ENCODE measurements at regions not wholly inside any gene's neighbourhood (a gene's known extent, or its start where the extent isn't known, plus 50 kb on each side); places are given as distances from the start of the nearest gene placed in this dataset.

- Histone ChIP-seq H3K36me3 (ENCODE audit: control insufficient read depth in 2 of 2, insufficient read depth in 1 of 2, low read length in 2 of 2) (peaks cover 0 to 3% of the 10 kb centered on the region in 2 experiments; a peak in 1 of 3 replicates), H3K27ac (ENCODE audit: extremely low read depth, low read depth, low read length) (no peak overlapping the region), H3K4me3 (ENCODE audit: low read depth, low read length) (no peak overlapping the region), H3K4me1 (ENCODE audit: control insufficient read depth, insufficient read depth, low read length) (no peaks in the 10 kb centered on the region), H3K9me3 (ENCODE audit: control insufficient read depth, insufficient read depth, low read depth, low read length) (no peaks in the 10 kb centered on the region)
- TF ChIP-seq ZNF2 (tag by site-specific recombination; IDR thresholded peaks at IDR 0.05) (no peak), ZNF23 (tag by site-specific recombination; IDR thresholded peaks at IDR 0.05; ENCODE audit: borderline replicate concordance) (no peak)
- CTCF ChIA-PET: no interaction called here
- POLR2A ChIA-PET: no interaction called here
Measured at GRCh38 chr13:73815796-73816195, 318.4 kb downstream of the KLF12 start.

- peaks cover 0 to 3% of the 10 kb centered on the region in 2 experiments; a peak in 1 of 3 replicates for H3K36me3 ChIP-seq (ENCODE audit: control insufficient read depth in 2 of 2, insufficient read depth in 1 of 2, low read length in 2 of 2)
- TF ChIP-seq PRDM1 (tag by site-specific recombination; IDR thresholded peaks at IDR 0.05) (no peak), PBX3 (CRISPR knock-in tag; IDR thresholded peaks at IDR 0.05) (no peak), ZNF600 (tag by site-specific recombination; IDR thresholded peaks at IDR 0.05) (no peak), ATF2 (tag by site-specific recombination; IDR thresholded peaks at IDR 0.05; ENCODE audit: low read depth) (no peak), ZNF350 (tag by site-specific recombination; IDR thresholded peaks at IDR 0.05) (no peak), ZNF184 (tag by site-specific recombination; IDR thresholded peaks at IDR 0.05) (no peak), ZNF114 (tag by site-specific recombination; IDR thresholded peaks at IDR 0.05) (no peak), ZNF423 (tag by site-specific recombination; IDR thresholded peaks at IDR 0.05) (no peak), ZNF416 (tag by site-specific recombination; IDR thresholded peaks at IDR 0.05) (no peak), ZBTB49 (tag by site-specific recombination; IDR thresholded peaks at IDR 0.05; ENCODE audit: low read depth) (no peak), GLI4 (tag by site-specific recombination; IDR thresholded peaks at IDR 0.05) (no peak), ZNF701 (tag by site-specific recombination; IDR thresholded peaks at IDR 0.05) (no peak), ZNF366 (tag by site-specific recombination; conservative IDR thresholded peaks at IDR 0.05) (no peak), GLIS2 (tag by site-specific recombination; IDR thresholded peaks at IDR 0.05) (no peak), ZNF292 (tag by site-specific recombination; IDR thresholded peaks at IDR 0.05; ENCODE audit: borderline replicate concordance, low read depth) (no peak)
- no peaks in the 10 kb centered on the region for H3K4me1 ChIP-seq (ENCODE audit: control insufficient read depth, insufficient read depth, low read length)
- no peak overlapping the region for H3K27ac ChIP-seq (ENCODE audit: extremely low read depth, low read depth, low read length)
- H3K4me3 ChIP-seq (ENCODE audit: low read depth, low read length): no peak overlapping the region
- ChIA-PET POLR2A (no interaction called here), CTCF (no interaction called here)
- no peaks in the 10 kb centered on the region for H3K9me3 ChIP-seq (ENCODE audit: control insufficient read depth, insufficient read depth, low read depth, low read length)
Measured at GRCh38 chr13:73810647-73811046, 323.6 kb downstream of the KLF12 start.

- ChIA-PET CTCF (no interaction called here), POLR2A (no interaction called here)
- no peak overlapping the region for H3K27ac ChIP-seq (ENCODE audit: extremely low read depth, low read depth, low read length)
- no peak overlapping the region for H3K4me3 ChIP-seq (ENCODE audit: low read depth, low read length)
- peaks cover 0 to 3% of the 10 kb centered on the region in 2 experiments; a peak in 1 of 3 replicates for H3K36me3 ChIP-seq (ENCODE audit: control insufficient read depth in 2 of 2, insufficient read depth in 1 of 2, low read length in 2 of 2)
- TF ChIP-seq ZNF658 (tag by site-specific recombination; IDR thresholded peaks at IDR 0.05) (no peak), ZNF664 (tag by site-specific recombination; IDR thresholded peaks at IDR 0.05) (no peak), ZNF132 (tag by site-specific recombination; IDR thresholded peaks at IDR 0.05; ENCODE audit: borderline replicate concordance) (no peak), ZSCAN16 (tag by site-specific recombination; IDR thresholded peaks at IDR 0.05) (no peak), ZNF571 (tag by site-specific recombination; IDR thresholded peaks at IDR 0.05) (no peak), ZNF76 (tag by site-specific recombination; IDR thresholded peaks at IDR 0.05; ENCODE audit: borderline replicate concordance, low read depth) (no peak), ZNF692 (tag by site-specific recombination; IDR thresholded peaks at IDR 0.05) (no peak)
- no peaks in the 10 kb centered on the region for H3K4me1 ChIP-seq (ENCODE audit: control insufficient read depth, insufficient read depth, low read length)
- no peaks in the 10 kb centered on the region for H3K9me3 ChIP-seq (ENCODE audit: control insufficient read depth, insufficient read depth, low read depth, low read length)
Measured at GRCh38 chr13:73809561-73809960, 324.6 kb downstream of the KLF12 start.

Measured in HEK293 (cell line).